Endothelial cell (in vitro differentiated cells): ENCODE measurements at regions not wholly inside any gene's neighbourhood (a gene's known extent, or its start where the extent isn't known, plus 50 kb on each side); places are given as distances from the start of the nearest gene placed in this dataset.
A peak's percentile ranks its signal among the peaks of the same experiment; 100 is the strongest.

ENCODE experiments used
- DNase-seq: peaks from one replicate; pipeline ENCODE4 v3.0.0; 2021; ENCODE audit warnings: low spot score
- H3K27ac Mint-ChIP-seq: one replicate; pipeline ENCODE4 v1.8.0; 2021; ENCODE audit warnings: mixed read lengths, inconsistent platforms; ENCODE audit not compliant: unreplicated experiment
- H3K27me3 Mint-ChIP-seq: one replicate; pipeline ENCODE4 v1.8.0; 2021; ENCODE audit warnings: mild to moderate bottlenecking, moderate library complexity, mixed read lengths, inconsistent platforms; ENCODE audit not compliant: unreplicated experiment
- H3K36me3 Mint-ChIP-seq: one replicate; pipeline ENCODE4 v1.8.0; 2021; ENCODE audit warnings: mild to moderate bottlenecking, low read depth, mixed read lengths, inconsistent platforms; ENCODE audit not compliant: unreplicated experiment
- H3K4me1 Mint-ChIP-seq: one replicate; pipeline ENCODE4 v1.8.0; 2021; ENCODE audit warnings: mild to moderate bottlenecking, mixed read lengths, inconsistent platforms; ENCODE audit not compliant: unreplicated experiment
- H3K4me3 Mint-ChIP-seq: one replicate; pipeline ENCODE4 v1.8.0; 2021; ENCODE audit warnings: mild to moderate bottlenecking, mixed read lengths, inconsistent platforms; ENCODE audit not compliant: unreplicated experiment
- H3K9me3 Mint-ChIP-seq: one replicate; pipeline ENCODE4 v1.8.0; 2021; ENCODE audit warnings: mixed read lengths, inconsistent platforms; ENCODE audit not compliant: unreplicated experiment
- CTCF ChIP-seq: fragments of 200-600 bp; sonication (generic); IDR thresholded peaks from one replicate; pipeline ENCODE4 v1.5.0; 2021; ENCODE audit warnings: antibody characterized with exemption; ENCODE audit not compliant: unreplicated experiment

GRCh38 chr7:33727315-33727714 lies 178.0 kb upstream of the BMPER start:
- H3K36me3 Mint-ChIP-seq, result peaks cover 10% of the 10 kb centered on the region
- peak overlapping the region; percentile 99 for H3K27ac Mint-ChIP-seq
- DNase-seq, result no peak
- H3K4me1 Mint-ChIP-seq, result peaks cover 66% of the 10 kb centered on the region
- TF ChIP-seq CTCF, result no peak
- no peaks in the 10 kb centered on the region for H3K9me3 Mint-ChIP-seq
- H3K27me3 Mint-ChIP-seq, result peaks cover 6% of the 10 kb centered on the region
- H3K4me3 Mint-ChIP-seq, result peak overlapping the region; percentile 56

GRCh38 chr7:33728873-33729551 lies 176.3 kb upstream of the BMPER start:
- no peak for TF ChIP-seq CTCF
- Mint-ChIP-seq H3K36me3 (peaks cover 10% of the 10 kb centered on the region), H3K4me3 (no peak overlapping the region), H3K27ac (no peak overlapping the region), H3K27me3 (peaks cover 10% of the 10 kb centered on the region), H3K4me1 (peaks cover 60% of the 10 kb centered on the region), H3K9me3 (no peaks in the 10 kb centered on the region)
- no peak for DNase-seq

GRCh38 chr7:33729726-33730125 lies 175.6 kb upstream of the BMPER start:
- TF ChIP-seq CTCF, result no peak
- H3K4me3 Mint-ChIP-seq, result no peak overlapping the region

GRCh38 chr7:33730958-33731357 lies 174.4 kb upstream of the BMPER start:
- no peaks in the 10 kb centered on the region for H3K9me3 Mint-ChIP-seq
- no peak overlapping the region for H3K27ac Mint-ChIP-seq

More at GRCh38 chr7:33729726-33730125, 175.6 kb upstream of the BMPER start:
- Mint-ChIP-seq H3K27ac (no peak overlapping the region), H3K27me3 (peaks cover 10% of the 10 kb centered on the region), H3K9me3 (no peaks in the 10 kb centered on the region), H3K4me1 (peaks cover 57% of the 10 kb centered on the region), H3K36me3 (peaks cover 10% of the 10 kb centered on the region)
- no peak for DNase-seq

More at GRCh38 chr7:33730958-33731357, 174.4 kb upstream of the BMPER start:
- TF ChIP-seq CTCF, result no peak
- Mint-ChIP-seq H3K36me3 (peaks cover 10% of the 10 kb centered on the region), H3K4me1 (peaks cover 48% of the 10 kb centered on the region), H3K27me3 (peaks cover 11% of the 10 kb centered on the region), H3K4me3 (no peak overlapping the region)
- no peak for DNase-seq
